HG02610 (cell line): ENCODE measurements at regions not wholly inside any gene's neighbourhood (a gene's known extent, or its start where the extent isn't known, plus 50 kb on each side); places are given as distances from the start of the nearest gene placed in this dataset.

Experiments used
- ATAC-seq: cut with Tn5 transposase; IDR thresholded peaks from one replicate; pipeline ENCODE4 v1.9.1; 2021; ENCODE audit warnings: mild to moderate bottlenecking, moderate library complexity; ENCODE audit not compliant: unreplicated experiment

- ATAC-seq = no peak
Observed at GRCh38 chr12:85733221-85733840, 102.9 kb downstream of the RASSF9 start.

GRCh38 chr12:85733984-85734383 lies 102.2 kb downstream of the RASSF9 start:
- ATAC-seq = no peak

- ATAC-seq = no peak
Observed at GRCh38 chr12:85740186-85740585, 96.0 kb downstream of the RASSF9 start.

- no peak for ATAC-seq
Observed at GRCh38 chr12:85741046-85741445, 95.2 kb downstream of the RASSF9 start.

- ATAC-seq = no peak
Observed at GRCh38 chr12:85747941-85748495, 88.2 kb downstream of the RASSF9 start.
